ENCODE measurements at regions not wholly inside any gene's neighbourhood (a gene's known extent, or its start where the extent isn't known, plus 50 kb on each side); places are given as distances from the start of the nearest gene placed in this dataset.

DNA sequence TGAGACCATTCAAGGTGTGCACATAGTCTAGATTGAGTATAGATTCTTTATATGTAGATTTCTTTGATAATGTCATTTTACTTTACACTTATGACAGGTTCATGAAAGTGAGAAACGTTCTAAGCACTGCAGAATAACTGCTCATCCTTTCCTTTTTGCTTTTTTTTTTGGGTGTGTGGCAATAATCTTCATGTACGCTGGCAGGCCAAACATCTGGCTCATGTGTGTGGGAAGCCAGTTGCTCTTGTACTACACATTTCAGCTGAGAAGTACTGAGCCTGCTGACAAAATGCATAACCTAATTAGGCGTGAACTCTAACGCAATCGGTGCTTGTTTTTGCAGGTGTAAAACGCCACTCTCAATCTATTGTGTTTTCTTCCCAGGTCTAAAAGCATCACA, 350.8 kb upstream of the KAZN start:
- intact Hi-C loops (cut with DNase I), result loop anchor here in 1 of 10 donors (10.0 kb wide), 1 partner anchor 277 kb away; no protein-coding TSS in a partner anchor
- no peak for TF ChIP-seq CTCF (IDR thresholded peaks at IDR 0.05)
- H3K27ac ChIP-seq, result no peak overlapping the region
- H3K27me3 ChIP-seq, result peaks cover 0 to 15% (median 0%) of the 10 kb centered on the region in 7 donors
- DNase-seq, result no peak
- H3K9me3 ChIP-seq, result peaks cover 0 to 5% (median 0%) of the 10 kb centered on the region in 11 donors
- H3K36me3 ChIP-seq, result no peaks in the 10 kb centered on the region
- no peaks in the 10 kb centered on the region for H3K4me1 ChIP-seq
- H3K4me3 ChIP-seq, result no peak overlapping the region
- 68 to 77% methylated on average over 6 of the region's 6 CpGs for WGBS, 2 donors
- ATAC-seq, result no peak

DNA sequence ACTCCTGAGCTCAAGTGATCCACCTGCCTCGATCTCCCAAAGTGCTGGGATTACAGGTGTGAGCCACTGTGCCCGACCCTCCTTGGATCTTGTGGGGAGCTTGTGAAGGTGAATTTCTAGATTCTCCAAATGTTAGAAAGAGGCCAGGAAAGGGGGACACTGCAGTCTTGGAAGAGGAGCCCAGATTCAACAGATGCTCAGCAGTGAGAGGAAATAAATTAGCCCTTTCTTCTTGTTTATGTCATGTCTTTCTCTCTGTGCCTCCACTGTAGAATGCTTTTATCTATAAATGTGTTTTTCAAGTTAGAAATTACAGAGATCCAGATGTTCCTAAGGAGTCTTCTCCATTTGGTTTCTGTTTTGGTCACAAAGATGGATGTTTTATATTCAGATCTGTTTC, 346.6 kb upstream of the KAZN start:
- no peak for TF ChIP-seq CTCF (IDR thresholded peaks at IDR 0.05)
- Histone ChIP-seq H3K27ac (no peak overlapping the region), H3K4me3 (no peak overlapping the region), H3K36me3 (no peaks in the 10 kb centered on the region), H3K9me3 (peaks cover 0 to 7% (median 0%) of the 10 kb centered on the region in 11 donors), H3K27me3 (peaks cover 0 to 4% (median 0%) of the 10 kb centered on the region in 7 donors), H3K4me1 (peaks cover 0 to 5% (median 0%) of the 10 kb centered on the region in 9 donors)
- no peak for DNase-seq
- no peak for ATAC-seq
- intact Hi-C loops (cut with DNase I), result no loop called here
- 76 to 80% methylated on average over 2 of the region's 2 CpGs for WGBS, 2 donors

- Histone ChIP-seq H3K27ac (no peak overlapping the region), H3K27me3 (peaks cover 0 to 4% (median 0%) of the 10 kb centered on the region in 7 donors), H3K36me3 (no peaks in the 10 kb centered on the region), H3K4me1 (peaks cover 0 to 5% (median 0%) of the 10 kb centered on the region in 9 donors), H3K4me3 (no peak overlapping the region), H3K9me3 (peaks cover 0 to 7% (median 0%) of the 10 kb centered on the region in 11 donors)
- DNase-seq (no peak), ATAC-seq (no peak)
- 66 to 73% methylated on average over 7 of the region's 7 CpGs for WGBS, 2 donors
- TF ChIP-seq CTCF (IDR thresholded peaks at IDR 0.05), result no peak
- intact Hi-C loops (cut with DNase I), result no loop called here
Measured at GRCh38 chr1:14253676-14254075, 344.8 kb upstream of the KAZN start.

- Histone ChIP-seq H3K27ac (no peak overlapping the region), H3K4me1 (peaks cover 0 to 5% (median 0%) of the 10 kb centered on the region in 9 donors), H3K4me3 (no peak overlapping the region), H3K27me3 (peaks cover 0 to 4% (median 0%) of the 10 kb centered on the region in 7 donors), H3K36me3 (no peaks in the 10 kb centered on the region), H3K9me3 (peaks cover 0 to 4% (median 0%) of the 10 kb centered on the region in 11 donors)
- DNase-seq (no peak), ATAC-seq (no peak)
- intact Hi-C loops (cut with DNase I), result no loop called here
- TF ChIP-seq CTCF (IDR thresholded peaks at IDR 0.05), result no peak
- 45 to 54% methylated on average over 6 of the region's 6 CpGs for WGBS, 2 donors
Measured at GRCh38 chr1:14254251-14254650, 344.2 kb upstream of the KAZN start.

All from heart right ventricle (tissue), 16 donors.